UCSD-AML1 (cell line): ENCODE measurements at regions not wholly inside any gene's neighbourhood (a gene's known extent, or its start where the extent isn't known, plus 50 kb on each side); places are given as distances from the start of the nearest gene placed in this dataset.

ENCODE experiments used
- DNase-seq: peaks from one replicate; lab custom pipeline; 2025; ENCODE audit not compliant: unreplicated experiment; lab: John Stamatoyannopoulos, UW

- peak; percentile 17 for DNase-seq
Measured at GRCh38 chr2:60104514-60105505, 448.6 kb downstream of the BCL11A start.

GRCh38 chr2:60100034-60100433 is 453.4 kb downstream of the BCL11A start:
- peak; percentile 90 for DNase-seq

DNA sequence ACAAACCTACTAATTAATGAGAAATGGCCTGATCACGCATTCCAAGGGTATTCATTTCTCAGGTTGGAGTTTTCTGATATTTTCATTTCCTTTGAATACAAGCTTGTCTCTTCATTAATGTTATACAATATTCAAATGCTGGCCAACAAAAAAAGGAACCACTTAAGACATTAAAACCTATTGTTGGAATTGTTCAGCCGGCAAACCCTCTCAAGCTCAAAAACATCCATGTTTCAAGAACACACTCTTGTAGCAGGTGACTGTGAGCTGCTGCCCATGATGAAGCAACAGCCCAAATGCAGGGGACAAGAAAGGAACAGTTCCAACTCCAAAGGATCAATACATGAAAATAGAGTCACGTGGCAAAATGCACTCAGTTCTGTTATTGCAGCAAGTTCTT is 454.5 kb downstream of the BCL11A start:
- DNase-seq, result no peak

GRCh38 chr2:60097298-60097697 is 456.2 kb downstream of the BCL11A start:
- DNase-seq, result no peak

DNA sequence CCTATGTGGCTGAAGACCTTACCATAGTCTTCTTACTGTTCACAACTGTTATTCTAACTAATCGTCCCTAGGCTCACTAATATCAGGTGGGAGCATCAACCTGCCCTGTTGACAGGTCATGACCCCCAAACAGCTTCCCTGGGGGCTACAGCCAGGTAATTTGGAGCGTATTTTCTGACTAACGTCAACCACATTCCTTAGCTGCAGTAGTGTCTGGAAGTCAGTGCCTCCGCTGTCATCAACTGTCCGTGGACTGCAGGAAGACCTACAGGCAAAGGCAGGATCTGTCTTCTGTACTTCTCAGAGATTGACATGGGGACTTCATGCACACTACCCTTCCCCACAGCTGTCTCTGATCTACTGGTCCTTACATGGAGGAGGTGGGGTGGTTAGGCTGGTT is 456.9 kb downstream of the BCL11A start:
- no peak for DNase-seq

DNA sequence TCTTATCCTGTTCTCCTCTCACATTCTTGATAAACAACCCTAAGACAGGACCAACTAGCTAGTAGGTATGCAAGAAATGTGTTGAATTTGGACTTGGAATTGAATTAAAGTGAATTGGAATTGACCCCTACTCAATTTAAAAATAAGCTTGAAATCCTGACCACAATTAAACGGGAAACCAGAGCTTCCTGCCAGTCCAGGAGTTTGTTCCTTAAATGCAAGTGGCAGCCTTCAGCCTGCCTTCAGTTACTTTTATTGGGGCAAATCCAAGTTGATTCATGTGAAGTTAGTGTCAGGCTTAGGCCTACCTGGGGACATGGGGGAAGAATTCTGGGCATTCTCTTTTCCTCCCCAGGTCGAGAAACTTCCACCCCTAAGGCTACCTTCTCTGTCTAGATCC is 457.6 kb downstream of the BCL11A start:
- peak; percentile 24 for DNase-seq

GRCh38 chr2:60095202-60095815 is 458.1 kb downstream of the BCL11A start:
- DNase-seq, result peak; percentile 55

DNA sequence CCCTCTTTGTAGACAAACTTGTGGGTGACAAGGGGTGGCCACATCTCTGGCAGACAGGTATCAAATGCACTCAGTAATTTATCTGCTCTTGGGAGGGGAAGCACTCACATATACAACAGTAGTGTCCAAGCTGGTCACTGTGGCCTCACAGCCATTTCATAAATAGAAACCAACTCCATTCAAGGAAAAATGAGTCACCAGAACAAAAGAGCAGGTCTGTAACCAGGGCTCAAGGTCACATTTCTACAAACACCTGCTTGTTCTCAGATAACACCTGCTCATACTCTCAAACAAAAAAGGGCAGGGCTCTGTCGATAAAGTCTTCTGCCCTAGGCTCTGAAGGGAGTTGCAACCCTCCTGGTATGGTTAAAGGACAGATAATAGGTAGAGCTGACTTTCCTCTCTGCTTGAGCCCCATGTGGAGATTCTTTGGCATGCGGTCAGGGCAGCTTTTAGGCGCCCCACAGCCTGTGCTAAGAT is 459.0 kb downstream of the BCL11A start:
- no peak for DNase-seq

DNA sequence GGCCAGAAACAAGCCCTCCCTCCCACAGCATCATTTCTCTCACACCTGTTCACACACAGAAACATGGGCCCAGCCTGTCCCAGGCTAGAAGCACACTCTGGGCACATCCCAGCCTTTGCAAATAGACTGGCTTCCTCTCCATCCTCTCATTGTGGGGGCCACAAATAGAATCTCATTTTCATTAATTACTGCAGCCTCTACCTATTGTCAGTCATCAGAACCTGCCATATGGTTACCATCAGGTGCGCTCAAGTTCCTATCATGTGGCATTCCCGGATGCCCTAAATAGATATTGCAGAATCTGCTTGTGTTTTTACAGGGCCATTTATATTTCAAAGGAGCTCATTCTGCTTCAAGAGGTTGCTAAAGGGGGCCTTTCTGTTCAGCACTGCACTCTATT is 460.7 kb downstream of the BCL11A start:
- no peak for DNase-seq

- DNase-seq, result no peak
Measured at GRCh38 chr2:60091894-60092293, 461.6 kb downstream of the BCL11A start.

DNA sequence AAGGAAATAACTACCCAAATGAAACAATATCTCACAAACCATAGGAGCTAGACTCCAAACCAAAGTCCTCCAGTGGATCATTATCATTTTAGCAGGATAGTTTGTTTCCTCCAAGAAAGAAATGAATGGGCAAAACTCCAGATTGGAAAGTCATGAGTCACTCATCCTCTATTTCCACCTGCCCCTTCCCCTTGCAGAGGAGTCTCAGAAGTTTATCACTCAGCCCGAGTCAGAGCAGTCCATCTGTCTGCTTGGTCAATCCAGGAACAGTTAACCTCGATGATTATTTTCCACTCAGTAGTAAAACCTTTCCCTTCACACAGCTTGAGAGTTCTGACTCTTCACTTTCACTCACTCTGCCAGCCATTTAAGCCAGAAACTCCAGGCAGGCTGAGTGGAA is 462.2 kb downstream of the BCL11A start:
- no peak for DNase-seq

DNA sequence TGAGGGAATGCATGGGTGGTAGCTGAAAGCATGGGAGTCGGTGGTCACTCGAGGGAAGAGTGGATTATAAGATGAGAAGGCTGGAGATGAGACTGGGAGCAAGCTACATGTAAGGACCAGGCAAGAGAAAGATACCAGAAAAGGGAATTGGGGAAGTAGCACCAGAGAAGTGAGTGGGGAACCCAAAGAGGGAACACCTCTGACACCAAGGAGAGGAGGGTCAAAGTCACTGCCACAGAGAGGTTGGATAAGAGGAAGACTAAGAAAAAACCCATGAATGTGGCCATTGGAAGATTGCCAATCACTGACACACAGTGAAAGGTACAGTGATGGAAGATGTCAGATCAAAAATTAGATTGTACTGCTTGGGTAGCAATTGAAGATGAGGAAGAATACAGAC is 473.9 kb downstream of the BCL11A start:
- DNase-seq, result no peak

- no peak for DNase-seq
Measured at GRCh38 chr2:60075048-60075447, 478.4 kb downstream of the BCL11A start.

- no peak for DNase-seq
Measured at GRCh38 chr2:60073201-60073600, 480.3 kb downstream of the BCL11A start.

GRCh38 chr2:60072609-60073008 is 480.8 kb downstream of the BCL11A start:
- no peak for DNase-seq

- no peak for DNase-seq
Measured at GRCh38 chr2:60071490-60071831, 482.0 kb downstream of the BCL11A start.

GRCh38 chr2:60070736-60071489 is 482.5 kb downstream of the BCL11A start:
- DNase-seq, result no peak

GRCh38 chr2:60070196-60070595 is 483.3 kb downstream of the BCL11A start:
- DNase-seq, result no peak

- DNase-seq, result no peak
Measured at GRCh38 chr2:60068755-60069154, 484.7 kb downstream of the BCL11A start.

GRCh38 chr2:60067006-60067405 is 486.4 kb downstream of the BCL11A start:
- no peak for DNase-seq

DNA sequence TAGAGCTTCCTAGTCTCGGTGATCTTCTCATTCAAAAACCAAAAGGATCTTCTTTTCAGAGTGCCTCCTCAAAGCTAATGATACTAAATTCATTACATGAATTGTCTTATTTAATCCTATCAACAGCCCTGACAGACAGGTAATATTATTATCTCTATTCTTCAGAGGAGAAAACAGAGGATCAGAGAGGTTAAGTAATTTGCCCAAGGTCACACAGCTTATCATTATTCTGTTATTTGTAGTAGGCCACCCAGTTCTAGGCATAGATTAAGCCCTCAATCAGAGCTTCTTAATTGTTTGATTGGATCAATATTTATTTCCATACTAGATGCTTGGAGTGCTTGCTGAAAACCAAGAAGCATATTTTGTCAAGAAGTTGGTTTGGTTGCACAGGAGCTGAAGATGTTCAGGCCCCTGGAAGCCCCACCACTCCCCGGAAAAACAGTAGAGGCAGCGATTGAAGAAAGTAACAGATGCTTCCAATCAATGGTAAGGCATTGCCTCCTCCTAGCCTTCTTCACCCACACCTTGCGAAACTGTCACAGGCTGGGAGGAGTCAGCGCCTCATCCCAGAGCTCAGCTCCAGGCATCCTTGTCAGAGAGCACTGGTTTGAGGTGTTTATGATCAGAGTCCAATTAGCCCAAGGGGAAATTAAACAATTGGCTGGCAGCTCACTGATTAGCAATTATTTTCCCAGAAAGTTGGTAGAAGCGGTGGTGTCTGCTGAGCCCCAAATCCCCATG is 487.2 kb downstream of the BCL11A start:
- DNase-seq, result no peak
